PC-3 (cell line): ENCODE measurements at regions not wholly inside any gene's neighbourhood (a gene's known extent, or its start where the extent isn't known, plus 50 kb on each side); places are given as distances from the start of the nearest gene placed in this dataset.

Experiments used
- ATAC-seq: fragments of 200-7000 bp; cut with Tn5 transposase; 2 replicates; pipeline ENCODE4 v1.9.1; 2020; ENCODE audit warnings: mild to moderate bottlenecking, moderate library complexity
- BruUV-seq: library from RNA; stranded (reverse); fragments of 400-500 nt; replicated peaks from 2 replicates; lab custom pipeline; 2021; lab: Mats Ljungman, UMichigan
- CTCF ChIA-PET: fragments of 300-600 bp; sonication (Branson Sonifier 250); formaldehyde crosslinking; loops from one replicate; lab custom pipeline; 2022; ENCODE audit warnings: antibody characterized with exemption; lab: Charles Lee
- POLR2A ChIA-PET: fragments of 300-600 bp; sonication (Branson Sonifier 250); formaldehyde crosslinking; loops from one replicate; lab custom pipeline; 2022; ENCODE audit warnings: antibody characterized with exemption; ENCODE audit not compliant: unreplicated experiment; lab: Charles Lee
- DNase-seq: peaks from one replicate; pipeline ENCODE4 v3.0.0-alpha.2; 2015
- H2AFZ ChIP-seq: fragments of 300-600 bp; sonication (generic); 2 replicates; pipeline ENCODE4 v1.6.0; 2016; ENCODE audit warnings: antibody characterized with exemption, low read length
- H3F3A ChIP-seq: fragments of 300-600 bp; sonication (generic); one replicate; pipeline ENCODE4 v1.6.0; 2017; ENCODE audit warnings: antibody characterized with exemption, low read length, control low read depth, mild to moderate bottlenecking; ENCODE audit not compliant: unreplicated experiment
- H3K27ac ChIP-seq: fragments of 300-600 bp; sonication (generic); 2 replicates; pipeline ENCODE4 v1.5.1; 2016; ENCODE audit warnings: mild to moderate bottlenecking, low read length
- H3K27me3 ChIP-seq: fragments of 300-600 bp; sonication (generic); 2 replicates; pipeline ENCODE4 v1.6.1; 2016; ENCODE audit warnings: low read length, mixed read lengths
- H3K36me3 ChIP-seq: fragments of 300-600 bp; sonication (generic); 2 replicates; pipeline ENCODE4 v1.6.1; 2016; ENCODE audit warnings: low read depth, mixed run types, low read length, mixed read lengths
- H3K4me1 ChIP-seq: fragments of 300-600 bp; sonication (generic); 2 replicates; pipeline ENCODE4 v1.5.1; 2016; ENCODE audit warnings: low read length; ENCODE audit not compliant: insufficient read depth
- H3K4me2 ChIP-seq: fragments of 300-600 bp; sonication (generic); 2 replicates; pipeline ENCODE4 v1.6.0; 2016; ENCODE audit warnings: low read length
- H3K4me3 ChIP-seq: fragments of 300-600 bp; sonication (generic); 2 replicates; pipeline ENCODE4 v1.5.1; 2016; ENCODE audit warnings: mild to moderate bottlenecking, low read length, mixed read lengths
- H3K79me2 ChIP-seq: fragments of 300-600 bp; sonication (generic); 2 replicates; pipeline ENCODE4 v1.6.1; 2017; ENCODE audit warnings: low read length, mixed read lengths
- H3K9ac ChIP-seq: fragments of 300-600 bp; sonication (generic); 2 replicates; pipeline ENCODE4 v1.6.0; 2016; ENCODE audit warnings: mild to moderate bottlenecking, low read length
- H3K9me2 ChIP-seq: fragments of 300-600 bp; sonication (generic); replicated peaks from 2 replicates; pipeline ENCODE4 v1.6.1; 2016; ENCODE audit warnings: mixed run types, low read length, mixed read lengths
- H3K9me3 ChIP-seq: fragments of 300-600 bp; sonication (generic); 2 replicates; pipeline ENCODE4 v1.6.1; 2016; ENCODE audit warnings: low read length, mixed read lengths
- H4K20me1 ChIP-seq: fragments of 300-600 bp; sonication (generic); 2 replicates; pipeline ENCODE4 v1.6.1; 2016; ENCODE audit warnings: low read length, mixed read lengths
- EZH2 ChIP-seq: fragments of 300-600 bp; sonication (generic); IDR thresholded peaks from one replicate; pipeline ENCODE4 v1.6.1; 2017; ENCODE audit warnings: antibody characterized with exemption, mild to moderate bottlenecking, low read length; ENCODE audit not compliant: unreplicated experiment
- EZH2phosphoT487 ChIP-seq: fragments of 300-600 bp; sonication (generic); IDR thresholded peaks from 2 replicates; pipeline ENCODE4 v1.6.1; 2018; ENCODE audit warnings: mild to moderate bottlenecking, antibody characterized with exemption, low read length, borderline replicate concordance
- intact Hi-C: fragments of 100-400 bp; cut with micrococcal nuclease; formaldehyde crosslinking; loops from 2 replicates; pipeline ENCODE4 v1.9.0; 2023
- TF ChIP-seq, protein P1 (sequence below): fragments of 300-600 bp; sonication (generic); conservative IDR thresholded peaks from 2 replicates; pipeline ENCODE4 v1.5.1; 2017; ENCODE audit warnings: antibody characterized with exemption, low read depth, mild to moderate bottlenecking, low read length

DNA sequence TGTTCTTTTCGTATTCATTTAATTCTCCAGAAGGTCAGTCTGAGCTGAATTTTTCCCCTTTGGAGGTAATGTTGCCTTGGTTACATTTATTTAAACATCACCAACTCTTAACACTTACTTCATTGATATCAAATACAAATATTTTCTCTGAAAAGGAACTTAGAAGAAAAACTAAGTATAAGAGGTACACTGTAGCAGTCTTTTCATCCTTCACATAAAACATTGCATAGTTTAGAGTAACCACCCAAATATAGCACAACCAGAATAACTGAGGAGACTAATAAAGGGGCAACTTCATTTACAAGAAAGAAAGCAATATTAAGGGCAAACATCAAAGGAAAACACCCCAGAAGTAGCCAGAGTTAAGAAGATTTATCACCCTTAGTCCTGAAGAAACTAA is 1115.0 kb upstream of the POT1 start:
- no peak for DNase-seq
- Histone ChIP-seq H3K4me2 (no peak overlapping the region), H3K9me3 (0 out of 2 replicates have a peak, but pooled peaks cover 7% of the 10 kb centered on the region), H3K4me3 (no peak overlapping the region), H3K9me2 (no peaks in the 10 kb centered on the region), H3K36me3 (no peaks in the 10 kb centered on the region), H3K27me3 (no peaks in the 10 kb centered on the region), H3K79me2 (no peaks in the 10 kb centered on the region), H3K9ac (no peak overlapping the region), H2AFZ (no peak overlapping the region), H3K4me1 (no peaks in the 10 kb centered on the region), H4K20me1 (no peaks in the 10 kb centered on the region), H3K27ac (no peak overlapping the region), H3F3A (no peaks in the 10 kb centered on the region)
- intact Hi-C loops = no loop called here
- CTCF ChIA-PET = no interaction called here
- ATAC-seq = no peak
- POLR2A ChIA-PET = no interaction called here
- no TSS peak for BruUV-seq
- TF ChIP-seq, protein P1, sequence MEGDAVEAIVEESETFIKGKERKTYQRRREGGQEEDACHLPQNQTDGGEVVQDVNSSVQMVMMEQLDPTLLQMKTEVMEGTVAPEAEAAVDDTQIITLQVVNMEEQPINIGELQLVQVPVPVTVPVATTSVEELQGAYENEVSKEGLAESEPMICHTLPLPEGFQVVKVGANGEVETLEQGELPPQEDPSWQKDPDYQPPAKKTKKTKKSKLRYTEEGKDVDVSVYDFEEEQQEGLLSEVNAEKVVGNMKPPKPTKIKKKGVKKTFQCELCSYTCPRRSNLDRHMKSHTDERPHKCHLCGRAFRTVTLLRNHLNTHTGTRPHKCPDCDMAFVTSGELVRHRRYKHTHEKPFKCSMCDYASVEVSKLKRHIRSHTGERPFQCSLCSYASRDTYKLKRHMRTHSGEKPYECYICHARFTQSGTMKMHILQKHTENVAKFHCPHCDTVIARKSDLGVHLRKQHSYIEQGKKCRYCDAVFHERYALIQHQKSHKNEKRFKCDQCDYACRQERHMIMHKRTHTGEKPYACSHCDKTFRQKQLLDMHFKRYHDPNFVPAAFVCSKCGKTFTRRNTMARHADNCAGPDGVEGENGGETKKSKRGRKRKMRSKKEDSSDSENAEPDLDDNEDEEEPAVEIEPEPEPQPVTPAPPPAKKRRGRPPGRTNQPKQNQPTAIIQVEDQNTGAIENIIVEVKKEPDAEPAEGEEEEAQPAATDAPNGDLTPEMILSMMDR = no peak
- TF ChIP-seq EZH2phosphoT487 = no peak
- no peak for TF ChIP-seq EZH2

GRCh38 chr7:126041472-126041871 is 1111.8 kb upstream of the POT1 start:
- no TSS peak for BruUV-seq
- H3K9me2 ChIP-seq = no peaks in the 10 kb centered on the region
- no peaks in the 10 kb centered on the region for H3F3A ChIP-seq
- H3K4me3 ChIP-seq = no peak overlapping the region
- no peaks in the 10 kb centered on the region for H3K4me1 ChIP-seq
- H3K27me3 ChIP-seq = no peaks in the 10 kb centered on the region
- H3K36me3 ChIP-seq = no peaks in the 10 kb centered on the region
- no peaks in the 10 kb centered on the region for H4K20me1 ChIP-seq
- H3K9ac ChIP-seq = no peak overlapping the region
- TF ChIP-seq EZH2phosphoT487 (no peak), EZH2 (no peak)
- TF ChIP-seq, protein P1 = no peak
- no peak overlapping the region for H3K27ac ChIP-seq
- ChIA-PET POLR2A (no interaction called here), CTCF (no interaction called here)
- no peak overlapping the region for H3K4me2 ChIP-seq
- no peak overlapping the region for H2AFZ ChIP-seq
- intact Hi-C loops = no loop called here
- DNase-seq (no peak), ATAC-seq (no peak)
- no peaks in the 10 kb centered on the region for H3K79me2 ChIP-seq
- no peaks in the 10 kb centered on the region for H3K9me3 ChIP-seq

- no peak overlapping the region for H2AFZ ChIP-seq
- H3K36me3 ChIP-seq = no peaks in the 10 kb centered on the region
- H3K4me3 ChIP-seq = no peak overlapping the region
- H3K9me2 ChIP-seq = no peaks in the 10 kb centered on the region
- CTCF ChIA-PET = no interaction called here
- no TSS peak for BruUV-seq
- DNase-seq (no peak), ATAC-seq (no peak)
- TF ChIP-seq, protein P1 = no peak
- TF ChIP-seq EZH2 (no peak), EZH2phosphoT487 (no peak)
- POLR2A ChIA-PET = no interaction called here
- no peaks in the 10 kb centered on the region for H4K20me1 ChIP-seq
- intact Hi-C loops = no loop called here
- H3F3A ChIP-seq = no peaks in the 10 kb centered on the region
- no peak overlapping the region for H3K9ac ChIP-seq
- H3K27ac ChIP-seq = no peak overlapping the region
- no peaks in the 10 kb centered on the region for H3K9me3 ChIP-seq
- H3K79me2 ChIP-seq = no peaks in the 10 kb centered on the region
- H3K27me3 ChIP-seq = no peaks in the 10 kb centered on the region
- H3K4me1 ChIP-seq = no peaks in the 10 kb centered on the region
- no peak overlapping the region for H3K4me2 ChIP-seq
Measured at GRCh38 chr7:126040114-126041045, 1110.8 kb upstream of the POT1 start.
